CD4-positive, alpha-beta T cell (primary cell): ENCODE measurements at regions not wholly inside any gene's neighbourhood (a gene's known extent, or its start where the extent isn't known, plus 50 kb on each side); places are given as distances from the start of the nearest gene placed in this dataset.

ENCODE experiments used
- ATAC-seq: fragments of 200-7000 bp; cut with Tn5 transposase; one replicate; pipeline ENCODE4 v1.10.0; 2022; ENCODE audit warnings: mild to moderate bottlenecking; ENCODE audit not compliant: poor library complexity
- CTCF ChIA-PET: fragments of 350-600 bp; sonication (Branson Sonifier 250); formaldehyde crosslinking; loops from one replicate; lab custom pipeline; 2021; ENCODE audit warnings: antibody characterized with exemption, inconsistent platforms; lab: Charles Lee
- POLR2A ChIA-PET: fragments of 350-600 bp; sonication (Branson Sonifier 250); formaldehyde crosslinking; loops from one replicate; lab custom pipeline; 2021; ENCODE audit warnings: antibody characterized with exemption, inconsistent platforms; lab: Charles Lee
- DNase-seq, 14 experiments: peaks; one replicate each; pipeline ENCODE4 v3.0.0-alpha.2; 2013 to 2020; ENCODE audit warnings: mixed read lengths in 2 of 14
- H3K27ac ChIP-seq, 2 donors: one replicate each; pipeline versions ENCODE4 v1.5.1 to v1.7.0; 2013; ENCODE audit warnings: low read length in 2 of 2, low read depth in 1 of 2, mild to moderate bottlenecking in 1 of 2
- H3K27me3 ChIP-seq, 2 experiments: 1 replicate in 1 of 2; 2 replicates in 1 of 2; pipeline versions ENCODE4 v1.6.1 to v1.7.0; 2013; ENCODE audit warnings: low read length in 2 of 2, control low read depth in 1 of 2, mild to moderate bottlenecking in 1 of 2, moderate library complexity in 1 of 2; ENCODE audit not compliant: insufficient read depth in 2 of 2, control insufficient read depth in 1 of 2
- H3K36me3 ChIP-seq: one replicate; pipeline ENCODE4 v1.6.1; 2013; ENCODE audit warnings: low read length, control low read depth; ENCODE audit not compliant: insufficient read depth
- H3K4me1 ChIP-seq: one replicate; pipeline ENCODE4 v1.6.1; 2013; ENCODE audit warnings: low read length, control low read depth; ENCODE audit not compliant: insufficient read depth
- H3K4me3 ChIP-seq: one replicate; pipeline ENCODE4 v1.5.1; 2013; ENCODE audit warnings: mild to moderate bottlenecking, low read length, moderate library complexity
- H3K9me3 ChIP-seq, 2 experiments: 1 replicate in 1 of 2; 2 replicates in 1 of 2; pipeline versions ENCODE4 v1.6.1 to v1.7.0; 2013; ENCODE audit warnings: low read length in 2 of 2, mild to moderate bottlenecking in 2 of 2, control low read depth in 1 of 2, moderate library complexity in 1 of 2; ENCODE audit not compliant: control insufficient read depth in 1 of 2, insufficient read depth in 1 of 2
- H3K27ac Mint-ChIP-seq: one replicate; pipeline ENCODE4 v1.8.0; 2020; ENCODE audit warnings: mixed read lengths
- H3K27me3 Mint-ChIP-seq: one replicate; pipeline ENCODE4 v1.8.0; 2021; ENCODE audit warnings: mixed read lengths
- H3K36me3 Mint-ChIP-seq: one replicate; pipeline ENCODE4 v1.8.0; 2021; ENCODE audit warnings: low read depth, mixed read lengths
- H3K4me1 Mint-ChIP-seq: one replicate; pipeline ENCODE4 v1.8.0; 2021; ENCODE audit warnings: low read depth, mixed read lengths
- H3K4me3 Mint-ChIP-seq: one replicate; pipeline ENCODE4 v1.8.0; 2020; ENCODE audit warnings: mild to moderate bottlenecking, mixed read lengths
- H3K9me3 Mint-ChIP-seq: one replicate; pipeline ENCODE4 v1.8.0; 2020; ENCODE audit warnings: mixed read lengths
- CTCF ChIP-seq: fragments of 200-600 bp; IDR thresholded peaks from one replicate; pipeline ENCODE4 v1.8.0; 2022; ENCODE audit warnings: antibody characterized with exemption, mild to moderate bottlenecking
- intact Hi-C, 2 experiments: fragments of 100-400 bp; cut with DNase I in 1 of 2; cut with micrococcal nuclease in 1 of 2; formaldehyde crosslinking; loops; one replicate each; pipeline versions ENCODE4 v1.15.1 to v1.9.0; 2023 to 2025; cut with DNase I, micrococcal nuclease

GRCh38 chr15:81895723-81896122 is 150.1 kb downstream of the MEX3B start:
- CTCF ChIA-PET = no interaction called here
- peaks cover 6% of the 10 kb centered on the region for H3K27me3 Mint-ChIP-seq
- no peak overlapping the region for H3K27ac Mint-ChIP-seq
- H3K4me3 Mint-ChIP-seq = no peak overlapping the region
- no peak for TF ChIP-seq CTCF
- H3K9me3 Mint-ChIP-seq = no peaks in the 10 kb centered on the region
- ATAC-seq = no peak
- Histone ChIP-seq H3K36me3 (no peaks in the 10 kb centered on the region), H3K27ac (no peak overlapping the region), H3K4me3 (no peak overlapping the region), H3K27me3 (no peaks in the 10 kb centered on the region), H3K9me3 (no peaks in the 10 kb centered on the region), H3K4me1 (no peaks in the 10 kb centered on the region)
- POLR2A ChIA-PET = no interaction called here
- no peaks in the 10 kb centered on the region for H3K4me1 Mint-ChIP-seq
- no peak for DNase-seq
- no peaks in the 10 kb centered on the region for H3K36me3 Mint-ChIP-seq
- intact Hi-C loops = no loop called here

GRCh38 chr15:81894061-81894460 is 151.8 kb downstream of the MEX3B start:
- no peak for ATAC-seq
- Mint-ChIP-seq H3K4me3 (no peak overlapping the region), H3K27me3 (peaks cover 6% of the 10 kb centered on the region), H3K4me1 (no peaks in the 10 kb centered on the region), H3K27ac (no peak overlapping the region), H3K36me3 (no peaks in the 10 kb centered on the region), H3K9me3 (no peaks in the 10 kb centered on the region)
- no peaks in the 10 kb centered on the region for H3K27me3 ChIP-seq
- intact Hi-C loops = no loop called here
- H3K9me3 ChIP-seq = no peaks in the 10 kb centered on the region
- TF ChIP-seq CTCF = no peak
- DNase-seq = no peak
- no peak overlapping the region for H3K27ac ChIP-seq
- ChIA-PET CTCF (no interaction called here), POLR2A (no interaction called here)
- H3K4me3 ChIP-seq = no peak overlapping the region
- H3K36me3 ChIP-seq = no peaks in the 10 kb centered on the region
- H3K4me1 ChIP-seq = no peaks in the 10 kb centered on the region

GRCh38 chr15:81893182-81893835 is 152.5 kb downstream of the MEX3B start:
- CTCF ChIA-PET = no interaction called here
- no peak for ATAC-seq

More at GRCh38 chr15:81893182-81893835, 152.5 kb downstream of the MEX3B start:
- Histone ChIP-seq H3K27ac (no peak overlapping the region), H3K36me3 (no peaks in the 10 kb centered on the region), H3K4me1 (no peaks in the 10 kb centered on the region), H3K9me3 (no peaks in the 10 kb centered on the region), H3K4me3 (no peak overlapping the region), H3K27me3 (no peaks in the 10 kb centered on the region)
- Mint-ChIP-seq H3K27me3 (peaks cover 6% of the 10 kb centered on the region), H3K27ac (no peak overlapping the region), H3K36me3 (no peaks in the 10 kb centered on the region), H3K4me1 (no peaks in the 10 kb centered on the region), H3K4me3 (no peak overlapping the region), H3K9me3 (no peaks in the 10 kb centered on the region)
- POLR2A ChIA-PET = no interaction called here
- intact Hi-C loops = no loop called here
- TF ChIP-seq CTCF = no peak
- no peak for DNase-seq
